Transverse colon (tissue), 4 donors: ENCODE measurements at regions not wholly inside any gene's neighbourhood (a gene's known extent, or its start where the extent isn't known, plus 50 kb on each side); places are given as distances from the start of the nearest gene placed in this dataset.

Experiments used
- DNase-seq: peaks from one replicate; pipeline ENCODE4 v3.0.0-alpha.2; 2019
- H3K27ac ChIP-seq, 4 donors: fragments of 200-600 bp; sonication (generic); 2 replicates each; pipeline ENCODE4 v1.5.1; 2016 to 2018; ENCODE audit warnings: inconsistent platforms in 4 of 4
- H3K27me3 ChIP-seq: fragments of 200-600 bp; sonication (generic); 2 replicates; pipeline ENCODE4 v1.5.1; 2017; ENCODE audit warnings: inconsistent platforms
- H3K36me3 ChIP-seq, 4 donors: fragments of 200-600 bp; sonication (generic); 2 replicates each; pipeline ENCODE4 v1.5.1; 2017 to 2019; ENCODE audit warnings: inconsistent platforms in 4 of 4
- H3K4me1 ChIP-seq, 4 donors: fragments of 200-600 bp; sonication (generic); 2 replicates each; pipeline ENCODE4 v1.5.1; 2017 to 2020; ENCODE audit warnings: inconsistent platforms in 4 of 4
- H3K4me3 ChIP-seq, 4 donors: fragments of 200-600 bp; sonication (generic); 1 replicate in 1 of 4; 2 replicates in 3 of 4; pipeline versions ENCODE4 v1.5.1 to v1.6.1; 2017 to 2019; ENCODE audit warnings: inconsistent platforms in 4 of 4
- H3K9me3 ChIP-seq, 2 donors: fragments of 200-600 bp; sonication (generic); 2 replicates each; pipeline ENCODE4 v1.5.1; 2017 to 2019; ENCODE audit warnings: inconsistent platforms in 2 of 2
- EP300 ChIP-seq: sonication (generic); formaldehyde crosslinking; IDR thresholded peaks from one replicate; pipeline ENCODE4 v1.6.1; 2017; ENCODE audit warnings: antibody characterized with exemption, low read depth
- POLR2A ChIP-seq: fragments of 450-650 bp; IDR thresholded peaks from one replicate; pipeline ENCODE4 v1.6.1; 2016; ENCODE audit warnings: antibody characterized with exemption, mild to moderate bottlenecking, moderate library complexity
- POLR2AphosphoS5 ChIP-seq, 3 donors: sonication (generic); formaldehyde crosslinking; IDR thresholded peaks; one replicate each; pipeline ENCODE4 v1.6.1; 2016; ENCODE audit warnings: antibody characterized with exemption in 3 of 3
- WGBS, 2 donors: methylation state at CpG; one replicate each; pipeline ENCODE4 v1.1.5; 2018; ENCODE audit warnings: low coverage in 1 of 2; 5-methylcytosine and 5-hydroxymethylcytosine counted together
- in situ Hi-C, 4 donors: fragments of 200-750 bp; cut with MboI; loops; one replicate each; pipeline versions ENCODE4 v1.15.0 to v1.15.1; 2017; ENCODE audit warnings: low sequenced_read_pairs in 3 of 4, low pct_ligation_motif_present in 1 of 4, low pct_unique_long_range_greater_than_20kb in 1 of 4
- intact Hi-C: fragments of 100-400 bp; cut with DNase I; formaldehyde crosslinking; loops from one replicate; pipeline ENCODE4 v1.15.1; 2023; ENCODE audit warnings: low total_unique reads
- TF ChIP-seq, protein P1 (sequence below), 5 experiments: fragments of 200-600 bp in 3 of 5; fragments of 450-650 bp in 2 of 5; sonication (generic) in 3 of 5; IDR thresholded peaks; 1 replicate in 2 of 5; 2 replicates in 3 of 5; pipeline ENCODE4 v1.5.1; 2016 to 2017; ENCODE audit warnings: antibody characterized with exemption in 5 of 5, inconsistent platforms in 3 of 5, mild to moderate bottlenecking in 2 of 5, moderate library complexity in 1 of 5

DNA sequence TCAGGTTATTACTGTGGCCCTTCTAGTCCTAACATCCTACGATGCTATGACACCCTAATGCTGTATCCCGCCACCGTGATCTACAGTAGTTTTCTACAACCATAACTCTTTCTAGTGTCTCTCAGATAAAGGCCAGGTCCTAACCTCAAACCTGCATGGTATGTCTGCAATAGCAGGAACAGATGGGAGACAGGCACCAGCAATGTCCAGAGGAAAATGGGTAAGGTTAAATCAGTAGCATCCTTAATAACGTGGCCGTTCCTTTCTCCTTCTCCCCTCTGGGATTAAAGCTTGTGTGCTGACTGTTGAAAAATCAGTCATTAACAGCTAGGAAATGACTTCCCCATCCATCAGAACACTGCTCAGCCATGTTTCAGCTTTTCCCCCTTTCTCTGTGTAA is 321.9 kb upstream of the NPVF start:
- H3K27me3 ChIP-seq: no peaks in the 10 kb centered on the region
- H3K9me3 ChIP-seq: no peaks in the 10 kb centered on the region
- H3K36me3 ChIP-seq: no peaks in the 10 kb centered on the region
- TF ChIP-seq POLR2A (no peak), POLR2AphosphoS5 (IDR thresholded peaks at IDR 0.05) (no peak), EP300 (no peak)
- TF ChIP-seq, protein P1, sequence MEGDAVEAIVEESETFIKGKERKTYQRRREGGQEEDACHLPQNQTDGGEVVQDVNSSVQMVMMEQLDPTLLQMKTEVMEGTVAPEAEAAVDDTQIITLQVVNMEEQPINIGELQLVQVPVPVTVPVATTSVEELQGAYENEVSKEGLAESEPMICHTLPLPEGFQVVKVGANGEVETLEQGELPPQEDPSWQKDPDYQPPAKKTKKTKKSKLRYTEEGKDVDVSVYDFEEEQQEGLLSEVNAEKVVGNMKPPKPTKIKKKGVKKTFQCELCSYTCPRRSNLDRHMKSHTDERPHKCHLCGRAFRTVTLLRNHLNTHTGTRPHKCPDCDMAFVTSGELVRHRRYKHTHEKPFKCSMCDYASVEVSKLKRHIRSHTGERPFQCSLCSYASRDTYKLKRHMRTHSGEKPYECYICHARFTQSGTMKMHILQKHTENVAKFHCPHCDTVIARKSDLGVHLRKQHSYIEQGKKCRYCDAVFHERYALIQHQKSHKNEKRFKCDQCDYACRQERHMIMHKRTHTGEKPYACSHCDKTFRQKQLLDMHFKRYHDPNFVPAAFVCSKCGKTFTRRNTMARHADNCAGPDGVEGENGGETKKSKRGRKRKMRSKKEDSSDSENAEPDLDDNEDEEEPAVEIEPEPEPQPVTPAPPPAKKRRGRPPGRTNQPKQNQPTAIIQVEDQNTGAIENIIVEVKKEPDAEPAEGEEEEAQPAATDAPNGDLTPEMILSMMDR (IDR thresholded peaks at IDR 0.05): no peak
- no peaks in the 10 kb centered on the region for H3K4me1 ChIP-seq
- 70 to 89% methylated on average over 5 of the region's 5 CpGs for WGBS, 2 donors
- DNase-seq: no peak
- in situ Hi-C loops: loop anchor here in 1 of 4 donors (10.0 kb wide), 1 partner anchor 155 kb away; no protein-coding TSS in a partner anchor
- intact Hi-C loops: no loop called here
- H3K27ac ChIP-seq: no peak overlapping the region
- H3K4me3 ChIP-seq: no peak overlapping the region

- 68 to 80% methylated on average over 1 to 3 of the region's 3 CpGs for WGBS, 2 donors
- H3K4me1 ChIP-seq: peaks cover 0 to 2% (median 0%) of the 10 kb centered on the region in 4 donors
- no peaks in the 10 kb centered on the region for H3K36me3 ChIP-seq
- in situ Hi-C loops: loop anchor here in 1 of 4 donors (10.0 kb wide), 1 partner anchor 158 kb away; no protein-coding TSS in a partner anchor
- H3K4me3 ChIP-seq: no peak overlapping the region
- no peaks in the 10 kb centered on the region for H3K27me3 ChIP-seq
- H3K27ac ChIP-seq: no peak overlapping the region
- DNase-seq: no peak
- TF ChIP-seq POLR2A (no peak), POLR2AphosphoS5 (IDR thresholded peaks at IDR 0.05) (no peak), EP300 (no peak)
- TF ChIP-seq, protein P1 (IDR thresholded peaks at IDR 0.05): no peak
- intact Hi-C loops: no loop called here
- no peaks in the 10 kb centered on the region for H3K9me3 ChIP-seq
Measured at GRCh38 chr7:25552998-25553397, 324.7 kb upstream of the NPVF start.

- Histone ChIP-seq H3K27me3 (no peaks in the 10 kb centered on the region), H3K36me3 (no peaks in the 10 kb centered on the region), H3K27ac (no peak overlapping the region), H3K4me1 (peaks cover 0 to 2% (median 0%) of the 10 kb centered on the region in 4 donors), H3K4me3 (no peak overlapping the region), H3K9me3 (no peaks in the 10 kb centered on the region)
- TF ChIP-seq EP300 (no peak), POLR2AphosphoS5 (IDR thresholded peaks at IDR 0.05) (no peak), POLR2A (no peak)
- TF ChIP-seq, protein P1 (IDR thresholded peaks at IDR 0.05): no peak
- WGBS, 2 donors: 76% methylated on average over 12 to 13 of the region's 13 CpGs
- in situ Hi-C loops (loop anchor here in 1 of 4 donors (10.0 kb wide), 1 partner anchor 159 kb away; no protein-coding TSS in a partner anchor), intact Hi-C loops (no loop called here)
- DNase-seq: no peak
Measured at GRCh38 chr7:25553580-25554291, 325.4 kb upstream of the NPVF start.

GRCh38 chr7:25557379-25557917 is 329.2 kb upstream of the NPVF start:
- 37 to 47% methylated on average over 8 of the region's 8 CpGs for WGBS, 2 donors
- Histone ChIP-seq H3K36me3 (no peaks in the 10 kb centered on the region), H3K4me3 (no peak overlapping the region), H3K27me3 (no peaks in the 10 kb centered on the region), H3K4me1 (peaks cover 0 to 2% (median 0%) of the 10 kb centered on the region in 4 donors), H3K27ac (no peak overlapping the region), H3K9me3 (no peaks in the 10 kb centered on the region)
- TF ChIP-seq POLR2A (no peak), POLR2AphosphoS5 (IDR thresholded peaks at IDR 0.05) (no peak), EP300 (no peak)
- TF ChIP-seq, protein P1 (IDR thresholded peaks at IDR 0.05): no peak
- no peak for DNase-seq
- in situ Hi-C loops: loop anchor here in 1 of 4 donors (10.0 kb wide), 1 partner anchor 163 kb away; no protein-coding TSS in a partner anchor
- intact Hi-C loops: loop anchor here (5.0 kb wide), 1 partner anchor 300 kb away; no protein-coding TSS in a partner anchor
